WTC11 (cell line): ENCODE measurements at regions not wholly inside any gene's neighbourhood (a gene's known extent, or its start where the extent isn't known, plus 50 kb on each side); places are given as distances from the start of the nearest gene placed in this dataset.

ENCODE experiments used
- CTCF ChIP-seq: fragments of 200-600 bp; IDR thresholded peaks from 2 replicates; pipeline ENCODE4 v1.8.0; 2022; ENCODE audit warnings: antibody characterized with exemption
- ESRRA ChIP-seq: sonication (generic); formaldehyde crosslinking; IDR thresholded peaks from 2 replicates; pipeline ENCODE4 v1.8.1; 2022; ENCODE audit warnings: mild to moderate bottlenecking, missing genetic modification reagents, borderline replicate concordance
- FOXK1 ChIP-seq: sonication (generic); formaldehyde crosslinking; IDR thresholded peaks from 2 replicates; pipeline ENCODE4 v1.8.0; 2022; ENCODE audit warnings: mild to moderate bottlenecking, moderate library complexity, missing genetic modification reagents
- HMGXB4 ChIP-seq: sonication (generic); formaldehyde crosslinking; IDR thresholded peaks from 2 replicates; pipeline ENCODE4 v1.8.1; 2023; ENCODE audit warnings: mild to moderate bottlenecking, moderate library complexity, missing genetic modification reagents
- MAX ChIP-seq: sonication (generic); formaldehyde crosslinking; IDR thresholded peaks from 2 replicates; pipeline ENCODE4 v1.8.0; 2022; ENCODE audit warnings: mild to moderate bottlenecking, missing genetic modification reagents
- NFE2L1 ChIP-seq: sonication (generic); formaldehyde crosslinking; IDR thresholded peaks from 2 replicates; pipeline ENCODE4 v1.8.1; 2023; ENCODE audit warnings: missing genetic modification reagents
- STAT6 ChIP-seq: sonication (generic); formaldehyde crosslinking; conservative IDR thresholded peaks from 2 replicates; pipeline ENCODE4 v1.8.1; 2023; ENCODE audit warnings: mild to moderate bottlenecking, low read depth, missing genetic modification reagents, moderate library complexity
- USF2 ChIP-seq: sonication (generic); formaldehyde crosslinking; IDR thresholded peaks from 2 replicates; pipeline ENCODE4 v1.8.1; 2023; ENCODE audit warnings: mild to moderate bottlenecking, missing genetic modification reagents, moderate library complexity
- ZNF263 ChIP-seq: sonication (generic); formaldehyde crosslinking; IDR thresholded peaks from 2 replicates; pipeline ENCODE4 v1.8.1; 2022; ENCODE audit warnings: low read depth, mild to moderate bottlenecking, moderate library complexity, missing genetic modification reagents
- ZNF416 ChIP-seq: fragments of 250-450 bp; sonication (Bioruptor Pico); IDR thresholded peaks from 2 replicates; pipeline ENCODE4 v1.9.0; 2021; ENCODE audit warnings: mild to moderate bottlenecking, inconsistent platforms
- ZNF512 ChIP-seq: sonication (generic); formaldehyde crosslinking; IDR thresholded peaks from 2 replicates; pipeline ENCODE4 v1.8.1; 2022; ENCODE audit warnings: missing genetic modification reagents, borderline replicate concordance

GRCh38 chr4:3659131-3659530 is 107.1 kb upstream of the ADRA2C start:
- TF ChIP-seq CTCF (no peak), FOXK1 (CRISPR knock-in tag) (no peak), ZNF263 (CRISPR knock-in tag) (no peak), USF2 (CRISPR knock-in tag) (no peak), MAX (CRISPR knock-in tag) (no peak), ZNF416 (CRISPR knock-in tag) (no peak), ZNF512 (CRISPR knock-in tag) (no peak), HMGXB4 (CRISPR knock-in tag) (no peak), STAT6 (no peak), NFE2L1 (CRISPR knock-in tag) (no peak), ESRRA (CRISPR knock-in tag) (no peak)
